Thymus (tissue), 11 donors: ENCODE measurements at regions not wholly inside any gene's neighbourhood (a gene's known extent, or its start where the extent isn't known, plus 50 kb on each side); places are given as distances from the start of the nearest gene placed in this dataset.

Experiments
- DNase-seq, 9 donors: peaks; one replicate each; pipeline ENCODE4 v3.0.0-alpha.2; 2013; ENCODE audit warnings: low spot score in 9 of 9, low read depth in 6 of 9, missing footprints in 1 of 9
- H3K27ac ChIP-seq, 2 donors: one replicate each; pipeline ENCODE4 v1.5.1; 2013; ENCODE audit warnings: control low read depth in 1 of 2, low read depth in 1 of 2, low read length in 1 of 2, mild to moderate bottlenecking in 1 of 2, moderate library complexity in 1 of 2
- H3K27me3 ChIP-seq, 2 donors: one replicate each; pipeline ENCODE4 v1.5.1; 2013; ENCODE audit warnings: low read length in 1 of 2; ENCODE audit not compliant: control insufficient read depth in 2 of 2, insufficient read depth in 1 of 2
- H3K36me3 ChIP-seq, 2 donors: one replicate each; pipeline ENCODE4 v1.5.1; 2013; ENCODE audit warnings: low read length in 1 of 2, mild to moderate bottlenecking in 1 of 2, moderate library complexity in 1 of 2; ENCODE audit not compliant: control insufficient read depth in 2 of 2, insufficient read depth in 2 of 2
- H3K4me1 ChIP-seq, 2 donors: one replicate each; pipeline ENCODE4 v1.5.1; 2013; ENCODE audit warnings: low read length in 2 of 2; ENCODE audit not compliant: control insufficient read depth in 2 of 2, insufficient read depth in 2 of 2
- H3K4me3 ChIP-seq, 2 donors: one replicate each; pipeline ENCODE4 v1.5.1; 2013; ENCODE audit warnings: low read length in 2 of 2, control low read depth in 1 of 2, mild to moderate bottlenecking in 1 of 2
- H3K9me3 ChIP-seq, 2 donors: one replicate each; pipeline ENCODE4 v1.5.1; 2013; ENCODE audit warnings: low read length in 1 of 2, mild to moderate bottlenecking in 1 of 2; ENCODE audit not compliant: control insufficient read depth in 2 of 2, insufficient read depth in 1 of 2
- WGBS: extraction: QIAGEN DNeasy Blood & Tissue Kit; methylation state at CpG from one replicate; pipeline ENCODE4 v1.1.7; 2013; 5-methylcytosine and 5-hydroxymethylcytosine counted together
- donor health status: healthy.

GRCh38 chr6:151671195-151671594 lies 136.3 kb upstream of the ESR1 start:
- no peak for DNase-seq
- H3K27ac ChIP-seq = no peak overlapping the region
- no peaks in the 10 kb centered on the region for H3K27me3 ChIP-seq
- H3K36me3 ChIP-seq = no peaks in the 10 kb centered on the region
- H3K4me3 ChIP-seq = no peak overlapping the region
- H3K4me1 ChIP-seq = peaks cover 0 to 6% of the 10 kb centered on the region in 2 donors
- 96% methylated on average over 5 of the region's 5 CpGs for WGBS
- no peaks in the 10 kb centered on the region for H3K9me3 ChIP-seq

- H3K27me3 ChIP-seq = no peaks in the 10 kb centered on the region
- WGBS = 95% methylated on average over 3 of the region's 3 CpGs
- no peak overlapping the region for H3K27ac ChIP-seq
- peaks cover 0 to 6% of the 10 kb centered on the region in 2 donors for H3K9me3 ChIP-seq
- H3K4me3 ChIP-seq = no peak overlapping the region
- H3K36me3 ChIP-seq = no peaks in the 10 kb centered on the region
- H3K4me1 ChIP-seq = peaks cover 0 to 25% of the 10 kb centered on the region in 2 donors
- no peak for DNase-seq
These were observed 132.9 kb upstream of the ESR1 start for GRCh38 chr6:151674578-151674977.

- no peaks in the 10 kb centered on the region for H3K36me3 ChIP-seq
- H3K9me3 ChIP-seq = peaks cover 0 to 12% of the 10 kb centered on the region in 2 donors
- H3K27me3 ChIP-seq = no peaks in the 10 kb centered on the region
- 67% methylated on average over 8 of the region's 8 CpGs for WGBS
- H3K4me3 ChIP-seq = no peak overlapping the region
- DNase-seq = peak in 7 of 9 donors; percentile 24 to 76 (median 62)
- H3K4me1 ChIP-seq = peaks cover 2 to 38% of the 10 kb centered on the region in 2 donors
- H3K27ac ChIP-seq = no peak overlapping the region
These were observed 131.6 kb upstream of the ESR1 start for GRCh38 chr6:151675746-151676459.

GRCh38 chr6:151676460-151676945 lies 131.0 kb upstream of the ESR1 start:
- H3K36me3 ChIP-seq = no peaks in the 10 kb centered on the region
- H3K27ac ChIP-seq = no peak overlapping the region
- H3K9me3 ChIP-seq = peaks cover 0 to 15% of the 10 kb centered on the region in 2 donors
- 89% methylated on average over 7 of the region's 7 CpGs for WGBS
- no peaks in the 10 kb centered on the region for H3K27me3 ChIP-seq
- peaks cover 7 to 44% of the 10 kb centered on the region in 2 donors for H3K4me1 ChIP-seq
- H3K4me3 ChIP-seq = no peak overlapping the region
- no peak for DNase-seq

- DNase-seq = no peak
- H3K27ac ChIP-seq = no peak overlapping the region
- H3K36me3 ChIP-seq = no peaks in the 10 kb centered on the region
These were observed 130.1 kb upstream of the ESR1 start for GRCh38 chr6:151677404-151677803.

GRCh38 chr6:151679081-151679480 lies 128.4 kb upstream of the ESR1 start:
- H3K27ac ChIP-seq = no peak overlapping the region
- WGBS = 91% methylated on average over 9 of the region's 9 CpGs
- peaks cover 15 to 65% of the 10 kb centered on the region in 2 donors for H3K4me1 ChIP-seq
- peak in 1 of 9 donors; percentile 51 for DNase-seq
- peaks cover 0 to 15% of the 10 kb centered on the region in 2 donors for H3K9me3 ChIP-seq
- no peak overlapping the region for H3K4me3 ChIP-seq
- H3K36me3 ChIP-seq = no peaks in the 10 kb centered on the region
- H3K27me3 ChIP-seq = no peaks in the 10 kb centered on the region

More at GRCh38 chr6:151677404-151677803, 130.1 kb upstream of the ESR1 start:
- 98% methylated on average over 6 of the region's 6 CpGs for WGBS
- peaks cover 13 to 52% of the 10 kb centered on the region in 2 donors for H3K4me1 ChIP-seq
- H3K27me3 ChIP-seq = no peaks in the 10 kb centered on the region
- H3K9me3 ChIP-seq = peaks cover 0 to 15% of the 10 kb centered on the region in 2 donors
- no peak overlapping the region for H3K4me3 ChIP-seq

GRCh38 chr6:151679941-151680340 lies 127.5 kb upstream of the ESR1 start:
- Histone ChIP-seq H3K27ac (no peak overlapping the region), H3K4me1 (peaks cover 15 to 72% of the 10 kb centered on the region in 2 donors), H3K4me3 (no peak overlapping the region), H3K27me3 (no peaks in the 10 kb centered on the region), H3K9me3 (peaks cover 0 to 15% of the 10 kb centered on the region in 2 donors), H3K36me3 (no peaks in the 10 kb centered on the region)
- WGBS = 95% methylated on average over 5 of the region's 5 CpGs
- DNase-seq = no peak

GRCh38 chr6:151680846-151681432 lies 126.5 kb upstream of the ESR1 start:
- H3K36me3 ChIP-seq = no peaks in the 10 kb centered on the region
- WGBS = 93% methylated on average over 16 of the region's 16 CpGs
- H3K4me1 ChIP-seq = peaks cover 15 to 69% of the 10 kb centered on the region in 2 donors
- H3K4me3 ChIP-seq = no peak overlapping the region
- no peaks in the 10 kb centered on the region for H3K27me3 ChIP-seq
- DNase-seq = peak in 1 of 9 donors; percentile 2
- H3K9me3 ChIP-seq = peaks cover 0 to 15% of the 10 kb centered on the region in 2 donors
- H3K27ac ChIP-seq = peak overlapping the region in 1 of 2 donors; percentile 88

- WGBS = 11% methylated on average over 23 of the region's 23 CpGs
- Histone ChIP-seq H3K4me3 (peak overlapping the region; percentile 13 to 24), H3K27ac (peak overlapping the region; percentile 85 to 88)
These were observed 125.9 kb upstream of the ESR1 start for GRCh38 chr6:151681433-151682059.

More at GRCh38 chr6:151681433-151682059, 125.9 kb upstream of the ESR1 start:
- Histone ChIP-seq H3K27me3 (no peaks in the 10 kb centered on the region), H3K36me3 (no peaks in the 10 kb centered on the region), H3K4me1 (peaks cover 15 to 63% of the 10 kb centered on the region in 2 donors), H3K9me3 (peaks cover 0 to 15% of the 10 kb centered on the region in 2 donors)
- DNase-seq = peak; percentile 40 to 89 (median 69)
